GM19452 (cell line): ENCODE measurements at regions not wholly inside any gene's neighbourhood (a gene's known extent, or its start where the extent isn't known, plus 50 kb on each side); places are given as distances from the start of the nearest gene placed in this dataset.
"Not testable (repeated sequence)": the region's sequence is repeated elsewhere in the genome, so short reads cannot be mapped to it uniquely, and the experiment has no call there.

Source experiments
- ATAC-seq: cut with Tn5 transposase; IDR thresholded peaks from one replicate; pipeline ENCODE4 v1.9.1; 2021; ENCODE audit not compliant: unreplicated experiment

DNA sequence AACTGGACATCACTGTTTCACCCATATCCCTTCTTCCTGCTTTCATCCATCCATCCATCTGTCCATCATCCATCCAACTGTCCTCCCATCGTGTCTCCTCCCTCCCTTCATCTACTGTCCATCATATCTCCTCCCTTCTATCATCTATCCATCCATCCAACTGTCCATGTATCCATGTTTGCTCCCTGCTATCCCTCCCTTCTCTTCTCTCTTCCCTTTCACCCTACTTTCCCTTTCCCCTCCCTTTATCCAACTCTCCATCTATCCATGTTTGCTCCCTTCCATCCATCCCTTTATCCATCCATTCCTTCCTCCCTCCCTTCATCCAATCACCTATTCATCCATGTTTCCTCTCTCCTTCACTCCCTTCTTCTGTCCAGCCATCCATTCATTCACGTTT lies 92.6 kb upstream of the CTBP2 start:
- ATAC-seq, result no peak

- not testable (repeated sequence) for ATAC-seq
Measured at GRCh38 chr10:125250834-125251233, 90.5 kb upstream of the CTBP2 start.

GRCh38 chr10:125249948-125250347 lies 89.6 kb upstream of the CTBP2 start:
- ATAC-seq, result no peak

- ATAC-seq, result no peak
Measured at GRCh38 chr10:125248489-125248888, 88.1 kb upstream of the CTBP2 start.

- ATAC-seq, result no peak
Measured at GRCh38 chr10:125247576-125247975, 87.2 kb upstream of the CTBP2 start.

DNA sequence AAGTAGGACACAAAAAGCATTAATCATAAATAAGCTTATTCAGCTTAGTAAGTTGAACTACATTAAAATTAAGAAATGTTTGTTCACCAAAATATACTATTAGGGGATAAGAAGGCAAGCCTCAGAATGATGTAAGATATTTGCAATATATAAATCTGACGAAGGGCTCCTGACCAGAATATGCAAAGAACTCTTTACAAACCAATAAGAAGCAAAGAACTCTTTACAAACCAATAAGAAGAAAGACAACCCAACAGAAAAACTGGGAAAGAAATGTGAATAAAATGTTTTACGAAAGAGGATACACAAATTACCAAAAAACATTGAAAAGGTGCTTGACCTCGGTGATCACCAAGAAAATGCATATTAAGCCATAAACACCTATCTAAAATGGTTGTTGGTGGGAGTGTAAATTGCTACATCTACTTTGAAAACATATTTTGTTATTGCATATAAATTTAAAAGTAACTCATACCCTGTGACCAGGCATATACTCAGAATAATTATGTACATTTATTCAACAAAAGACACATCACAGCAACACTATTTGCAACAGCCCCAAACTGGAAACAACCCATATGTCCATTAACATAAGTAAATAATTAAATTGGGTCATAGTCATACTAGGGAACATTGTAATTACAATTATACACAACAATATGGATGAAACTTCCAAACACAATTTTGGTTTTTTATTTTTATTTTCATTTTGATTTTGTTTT lies 83.3 kb upstream of the CTBP2 start:
- no peak for ATAC-seq

- ATAC-seq, result no peak
Measured at GRCh38 chr10:125238682-125239081, 78.3 kb upstream of the CTBP2 start.

GRCh38 chr10:125236091-125236490 lies 75.7 kb upstream of the CTBP2 start:
- ATAC-seq, result no peak

DNA sequence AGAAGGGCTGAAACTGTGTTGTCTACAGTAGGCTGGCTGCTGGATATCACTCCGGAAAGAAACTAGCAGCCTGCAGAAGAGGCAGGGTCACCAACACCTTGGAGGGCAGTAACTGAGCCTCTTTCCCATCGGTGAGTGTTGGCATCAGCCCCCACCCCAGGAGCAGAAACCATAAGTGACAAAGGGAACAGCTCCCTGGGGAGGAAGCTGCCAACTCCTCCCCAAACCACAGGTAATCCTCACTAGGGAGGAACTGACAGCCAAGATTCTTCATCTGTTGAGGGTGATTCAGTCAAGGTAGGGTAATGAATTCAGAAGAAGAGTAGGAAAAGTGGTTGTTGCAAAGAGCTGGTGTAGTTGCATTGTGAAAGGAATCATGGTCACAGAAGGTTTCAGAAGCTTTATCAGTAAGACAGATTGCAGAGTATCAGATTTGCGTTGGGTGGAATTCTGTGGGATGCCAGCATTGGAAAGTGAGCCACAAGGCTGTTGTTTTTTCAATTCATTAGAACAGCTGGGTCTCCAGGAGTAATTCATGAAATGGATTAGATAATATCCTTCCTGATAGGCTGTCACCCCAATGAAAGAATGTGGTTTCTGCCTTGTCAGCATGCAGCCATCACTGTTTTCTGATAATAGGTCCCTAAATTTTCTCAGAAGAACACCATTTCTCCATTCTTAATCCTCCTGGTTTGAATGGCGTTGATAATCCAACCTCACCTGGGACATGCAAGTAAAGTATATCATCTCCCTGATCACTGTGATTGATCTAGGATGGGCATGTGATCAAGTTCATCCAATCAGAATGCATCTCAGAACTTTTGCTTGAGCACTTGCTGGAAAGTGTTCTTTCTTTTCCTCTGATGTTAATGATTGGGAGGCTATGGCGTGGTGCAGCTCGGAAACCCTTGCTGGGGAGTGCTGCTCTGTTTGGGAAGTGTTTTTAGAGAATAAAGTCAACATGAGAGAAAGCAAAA lies 75.0 kb upstream of the CTBP2 start:
- no peak for ATAC-seq

DNA sequence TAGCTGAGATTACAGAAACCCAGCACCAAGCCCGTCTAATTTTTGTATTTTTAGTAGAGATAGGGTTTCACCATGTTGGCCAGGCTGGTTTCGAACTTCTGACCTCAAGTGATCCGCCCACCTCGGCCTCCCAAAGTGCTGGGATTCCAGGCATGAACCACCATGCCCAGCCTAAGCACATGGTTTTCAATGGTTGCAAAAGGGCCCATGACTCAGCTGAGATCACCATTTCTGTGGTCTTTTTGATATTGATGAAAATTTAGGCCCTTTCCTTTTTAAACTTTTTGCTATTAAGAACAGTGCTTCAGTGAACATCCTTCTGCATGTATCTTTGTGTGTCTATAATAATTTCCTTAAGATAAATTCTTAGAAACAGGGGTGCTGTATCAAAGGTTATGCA lies 74.2 kb upstream of the CTBP2 start:
- ATAC-seq, result not testable (repeated sequence)

DNA sequence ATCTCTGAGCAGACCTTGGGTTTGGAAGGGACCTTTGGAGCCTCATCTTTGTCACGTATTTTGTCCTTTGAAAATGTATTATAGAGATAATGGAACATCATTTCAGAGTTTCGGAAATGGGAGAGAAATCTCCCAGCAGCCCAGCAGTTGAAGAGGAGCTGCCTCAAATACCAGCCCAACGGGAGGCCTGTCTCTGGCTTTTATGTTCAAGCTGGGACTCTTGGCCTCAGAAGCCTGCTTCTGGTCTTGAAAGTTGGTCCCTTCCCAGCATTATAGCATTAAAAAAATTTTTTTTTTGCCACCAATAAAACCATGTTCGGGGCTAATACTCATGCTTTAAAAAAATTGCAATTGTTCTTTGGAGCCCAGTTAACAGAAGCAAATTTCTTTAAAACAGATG lies 73.4 kb upstream of the CTBP2 start:
- no peak for ATAC-seq

DNA sequence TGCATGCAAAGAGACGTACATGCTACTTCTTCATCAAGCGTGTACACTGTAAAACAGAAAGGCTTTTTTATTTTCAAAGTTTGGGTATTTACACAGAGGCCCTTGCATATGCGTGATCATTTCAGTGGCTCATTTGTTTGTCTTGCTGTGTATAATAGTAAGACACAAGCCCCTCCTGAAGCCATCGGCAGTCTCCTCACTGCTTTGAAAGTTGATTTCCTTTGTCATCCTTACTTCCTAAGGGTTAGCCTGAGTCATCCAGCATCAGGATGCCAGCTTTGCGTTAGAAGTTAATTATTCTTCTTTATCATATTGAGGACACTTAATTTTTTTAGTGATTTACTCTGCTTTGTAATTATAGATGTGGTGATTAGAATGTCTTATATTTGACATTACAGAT lies 72.5 kb upstream of the CTBP2 start:
- no peak for ATAC-seq

GRCh38 chr10:125231813-125232475 lies 71.6 kb upstream of the CTBP2 start:
- ATAC-seq, result no peak

DNA sequence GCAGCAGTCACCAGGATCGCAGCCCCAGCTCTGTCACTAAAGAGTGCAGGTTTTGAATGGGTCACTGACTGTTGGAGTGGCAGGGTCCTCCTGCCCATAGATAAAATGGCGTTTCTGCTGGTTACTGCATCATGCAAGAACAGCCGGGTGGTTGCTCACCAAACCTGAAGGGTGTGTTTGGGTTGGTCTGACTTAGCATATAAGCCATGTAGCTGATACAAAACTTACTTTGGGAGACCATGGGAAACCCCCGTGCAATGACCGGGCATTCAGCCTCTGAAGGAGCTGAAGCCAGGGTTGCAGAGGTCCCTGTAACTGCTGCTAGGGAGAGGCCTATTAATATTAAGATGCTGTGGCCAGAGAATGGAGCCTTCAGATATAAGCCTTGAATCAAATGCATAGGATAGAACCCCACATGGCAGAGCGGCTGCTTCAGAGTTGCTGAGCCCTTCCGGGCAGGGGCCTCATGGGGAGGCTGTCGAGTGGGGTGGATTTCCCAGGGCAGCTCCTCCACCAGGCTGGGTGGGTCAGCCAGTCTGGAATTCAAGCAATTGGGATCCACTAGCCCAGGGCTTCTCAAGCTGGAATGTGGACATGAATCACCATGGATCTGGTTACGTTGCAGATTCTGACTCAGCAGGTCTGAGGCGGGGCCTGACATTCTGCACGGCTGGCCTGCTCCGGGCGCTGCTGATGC lies 70.9 kb upstream of the CTBP2 start:
- ATAC-seq, result no peak

- no peak for ATAC-seq
Measured at GRCh38 chr10:125230251-125230650, 69.9 kb upstream of the CTBP2 start.

DNA sequence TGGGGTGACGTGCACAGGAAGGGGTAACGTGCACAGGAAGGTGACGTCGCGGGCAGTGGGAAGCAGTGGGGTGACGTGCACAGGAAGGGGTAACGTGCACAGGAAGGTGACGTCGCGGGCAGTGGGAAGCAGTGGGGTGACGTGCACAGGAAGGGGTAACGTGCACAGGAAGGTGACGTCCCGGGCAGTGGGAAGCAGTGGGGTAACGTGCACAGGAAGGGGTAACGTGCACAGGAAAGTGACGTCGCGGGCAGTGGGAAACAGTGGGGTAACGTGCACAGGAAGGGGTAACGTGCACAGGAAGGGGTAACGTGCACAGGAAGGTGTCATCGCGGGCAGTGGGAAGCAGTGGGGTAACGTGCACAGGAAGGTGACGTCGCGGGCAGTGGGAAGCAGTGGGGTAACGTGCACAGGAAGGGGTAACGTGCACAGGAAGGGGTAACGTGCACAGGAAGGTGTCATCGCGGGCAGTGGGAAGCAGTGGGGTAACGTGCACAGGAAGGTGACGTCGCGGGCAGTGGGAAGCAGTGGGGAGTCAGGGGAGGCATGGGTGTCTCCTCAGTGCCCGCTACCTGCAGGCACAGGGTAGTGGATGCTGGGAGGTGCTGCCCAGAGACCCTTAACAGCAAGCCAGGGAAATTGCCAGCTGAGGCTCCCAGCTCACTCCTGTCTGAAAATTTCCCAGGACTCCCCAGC lies 68.0 kb upstream of the CTBP2 start:
- not testable (repeated sequence) for ATAC-seq

- ATAC-seq, result no peak
Measured at GRCh38 chr10:125227546-125227945, 67.2 kb upstream of the CTBP2 start.

GRCh38 chr10:125226823-125227222 lies 66.5 kb upstream of the CTBP2 start:
- no peak for ATAC-seq

GRCh38 chr10:125226005-125226404 lies 65.6 kb upstream of the CTBP2 start:
- no peak for ATAC-seq

DNA sequence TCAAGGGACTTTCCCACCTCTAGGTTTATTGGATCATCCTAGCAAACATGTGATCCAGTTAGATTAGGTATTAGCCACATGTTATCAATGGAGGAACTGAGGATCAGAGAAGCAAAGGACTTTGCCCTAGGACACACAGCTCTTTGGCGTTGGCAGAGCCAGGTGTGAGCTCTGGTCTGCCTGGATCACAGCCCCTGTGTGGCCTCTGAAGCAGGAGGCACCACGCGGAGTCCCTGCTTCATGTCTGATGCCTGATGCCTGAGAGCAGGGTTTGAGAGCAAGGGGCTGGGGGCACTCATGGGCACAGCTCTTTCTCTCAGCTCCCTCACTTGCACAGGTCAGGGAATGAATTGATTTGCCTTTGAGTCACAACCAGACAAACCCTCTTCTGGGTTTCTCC lies 64.7 kb upstream of the CTBP2 start:
- no peak for ATAC-seq
